ENCODE measurements at regions not wholly inside any gene's neighbourhood (a gene's known extent, or its start where the extent isn't known, plus 50 kb on each side); places are given as distances from the start of the nearest gene placed in this dataset.

GRCh38 chr1:90494748-90495282 lies 222.3 kb downstream of the BARHL2 start:
- DNase-seq (ENCODE audit: low read depth, low spot score): no peak

GRCh38 chr1:90488451-90488850 lies 228.7 kb downstream of the BARHL2 start:
- DNase-seq (ENCODE audit: low read depth, low spot score): peak; percentile 50

GRCh38 chr1:90486996-90487395 lies 230.1 kb downstream of the BARHL2 start:
- no peak for DNase-seq (ENCODE audit: low read depth, low spot score)

GRCh38 chr1:90486134-90486824 lies 230.8 kb downstream of the BARHL2 start:
- DNase-seq (ENCODE audit: low read depth, low spot score): no peak

- no peak for DNase-seq (ENCODE audit: low read depth, low spot score)
Measured at GRCh38 chr1:90480271-90480835, 236.7 kb downstream of the BARHL2 start.

- DNase-seq (ENCODE audit: low read depth, low spot score): no peak
Measured at GRCh38 chr1:90476994-90477393, 240.1 kb downstream of the BARHL2 start.

GRCh38 chr1:90476411-90476810 lies 240.7 kb downstream of the BARHL2 start:
- DNase-seq (ENCODE audit: low read depth, low spot score): no peak

- DNase-seq (ENCODE audit: low read depth, low spot score): peak; percentile 46
Measured at GRCh38 chr1:90475631-90476030, 241.5 kb downstream of the BARHL2 start.

- DNase-seq (ENCODE audit: low read depth, low spot score): no peak
Measured at GRCh38 chr1:90474731-90475130, 242.4 kb downstream of the BARHL2 start.

- DNase-seq (ENCODE audit: low read depth, low spot score): no peak
Measured at GRCh38 chr1:90474158-90474557, 242.9 kb downstream of the BARHL2 start.

GRCh38 chr1:90472775-90473174 lies 244.3 kb downstream of the BARHL2 start:
- no peak for DNase-seq (ENCODE audit: low read depth, low spot score)

GRCh38 chr1:90459570-90459969 lies 257.5 kb downstream of the BARHL2 start:
- DNase-seq (ENCODE audit: low read depth, low spot score): no peak

GRCh38 chr1:90457985-90458384 lies 259.1 kb downstream of the BARHL2 start:
- no peak for DNase-seq (ENCODE audit: low read depth, low spot score)

GRCh38 chr1:90452491-90452890 lies 264.6 kb downstream of the BARHL2 start:
- no peak for DNase-seq (ENCODE audit: low read depth, low spot score)

- no peak for DNase-seq (ENCODE audit: low read depth, low spot score)
Measured at GRCh38 chr1:90443354-90443753, 273.7 kb downstream of the BARHL2 start.

- DNase-seq (ENCODE audit: low read depth, low spot score): peak; percentile 14
Measured at GRCh38 chr1:90435351-90435750, 281.8 kb downstream of the BARHL2 start.

- DNase-seq (ENCODE audit: low read depth, low spot score): no peak
Measured at GRCh38 chr1:90434460-90434859, 282.6 kb downstream of the BARHL2 start.

- peak; percentile 16 for DNase-seq (ENCODE audit: low read depth, low spot score)
Measured at GRCh38 chr1:90417126-90417525, 300.0 kb downstream of the BARHL2 start.

- DNase-seq (ENCODE audit: low read depth, low spot score): no peak
Measured at GRCh38 chr1:90414201-90414600, 302.9 kb downstream of the BARHL2 start.

GRCh38 chr1:90413519-90413918 lies 303.6 kb downstream of the BARHL2 start:
- DNase-seq (ENCODE audit: low read depth, low spot score): no peak

- DNase-seq (ENCODE audit: low read depth, low spot score): peak; percentile 35
Measured at GRCh38 chr1:90412563-90412962, 304.5 kb downstream of the BARHL2 start.

- DNase-seq (ENCODE audit: low read depth, low spot score): no peak
Measured at GRCh38 chr1:90411185-90411584, 305.9 kb downstream of the BARHL2 start.

GRCh38 chr1:90407737-90408136 lies 309.4 kb downstream of the BARHL2 start:
- DNase-seq (ENCODE audit: low read depth, low spot score): no peak
